ENCODE measurements at regions not wholly inside any gene's neighbourhood (a gene's known extent, or its start where the extent isn't known, plus 50 kb on each side); places are given as distances from the start of the nearest gene placed in this dataset.

DNA sequence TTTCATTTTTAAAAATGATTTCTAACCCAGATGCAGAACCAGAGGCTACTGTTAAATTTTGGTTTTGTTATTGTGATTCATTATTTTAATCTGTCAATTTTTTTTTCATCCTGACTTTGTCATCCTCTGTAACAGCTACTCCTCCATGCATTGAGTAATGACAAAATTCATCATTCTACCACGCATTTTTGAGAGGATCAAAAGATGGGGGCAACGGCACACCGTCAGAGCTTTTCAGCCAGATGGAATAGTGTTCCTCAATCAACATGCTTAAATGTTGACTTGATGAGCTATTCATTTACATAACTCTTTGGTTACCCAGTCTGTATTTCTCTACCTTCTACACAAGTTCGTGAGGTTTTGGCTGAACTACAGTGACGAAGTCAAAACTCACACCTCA is 486.3 kb downstream of the EFNB2 start:
- DNase-seq (no peak), ATAC-seq (no peak)
- no peaks in the 10 kb centered on the region for H3K79me2 ChIP-seq (ENCODE audit: low read length)
- no peak overlapping the region for H2AFZ ChIP-seq (ENCODE audit: low read length)
- no peaks in the 10 kb centered on the region for H3K36me3 ChIP-seq (ENCODE audit: low read depth, low read length)
- BruUV-seq (replicated peaks), result no TSS peak
- no peaks in the 10 kb centered on the region for H3K9me3 ChIP-seq (ENCODE audit: low read length)
- H3K9me2 ChIP-seq (replicated peaks; ENCODE audit: low read length), result no peaks in the 10 kb centered on the region
- ChIA-PET POLR2A (ENCODE audit: unreplicated experiment) (no interaction called here), CTCF (no interaction called here)
- no peaks in the 10 kb centered on the region for H4K20me1 ChIP-seq (ENCODE audit: low read length)
- H3F3A ChIP-seq (ENCODE audit: low read length, unreplicated experiment), result no peaks in the 10 kb centered on the region
- H3K27ac ChIP-seq (ENCODE audit: low read length), result no peak overlapping the region
- TF ChIP-seq EZH2 (IDR thresholded peaks at IDR 0.05; ENCODE audit: low read length, unreplicated experiment) (no peak), EZH2phosphoT487 (IDR thresholded peaks at IDR 0.05; ENCODE audit: borderline replicate concordance, low read length) (no peak), CTCF (conservative IDR thresholded peaks at IDR 0.05; ENCODE audit: low read depth, low read length) (no peak)
- H3K4me3 ChIP-seq (ENCODE audit: low read length), result no peak overlapping the region
- H3K4me1 ChIP-seq (ENCODE audit: insufficient read depth, low read length), result no peaks in the 10 kb centered on the region
- intact Hi-C loops (cut with micrococcal nuclease), result no loop called here
- no peak overlapping the region for H3K9ac ChIP-seq (ENCODE audit: low read length)
- no peaks in the 10 kb centered on the region for H3K27me3 ChIP-seq (ENCODE audit: low read length)
- H3K4me2 ChIP-seq (ENCODE audit: low read length), result no peak overlapping the region

- BruUV-seq (replicated peaks), result no TSS peak
- Histone ChIP-seq H3K27me3 (ENCODE audit: low read length) (no peaks in the 10 kb centered on the region), H3F3A (ENCODE audit: low read length, unreplicated experiment) (no peaks in the 10 kb centered on the region), H3K4me2 (ENCODE audit: low read length) (no peak overlapping the region), H3K79me2 (ENCODE audit: low read length) (no peaks in the 10 kb centered on the region), H3K4me3 (ENCODE audit: low read length) (no peak overlapping the region), H3K4me1 (ENCODE audit: insufficient read depth, low read length) (no peaks in the 10 kb centered on the region), H4K20me1 (ENCODE audit: low read length) (no peaks in the 10 kb centered on the region), H3K9me3 (ENCODE audit: low read length) (no peaks in the 10 kb centered on the region), H2AFZ (ENCODE audit: low read length) (no peak overlapping the region), H3K9ac (ENCODE audit: low read length) (no peak overlapping the region), H3K9me2 (replicated peaks; ENCODE audit: low read length) (no peaks in the 10 kb centered on the region), H3K36me3 (ENCODE audit: low read depth, low read length) (no peaks in the 10 kb centered on the region), H3K27ac (ENCODE audit: low read length) (no peak overlapping the region)
- ATAC-seq, result no peak
- DNase-seq, result no peak
- POLR2A ChIA-PET (ENCODE audit: unreplicated experiment), result no interaction called here
- TF ChIP-seq EZH2 (IDR thresholded peaks at IDR 0.05; ENCODE audit: low read length, unreplicated experiment) (no peak), CTCF (conservative IDR thresholded peaks at IDR 0.05; ENCODE audit: low read depth, low read length) (no peak), EZH2phosphoT487 (IDR thresholded peaks at IDR 0.05; ENCODE audit: borderline replicate concordance, low read length) (no peak)
- CTCF ChIA-PET, result no interaction called here
- intact Hi-C loops (cut with micrococcal nuclease), result no loop called here
Observed at GRCh38 chr13:106048386-106048785, 487.1 kb downstream of the EFNB2 start.

DNA sequence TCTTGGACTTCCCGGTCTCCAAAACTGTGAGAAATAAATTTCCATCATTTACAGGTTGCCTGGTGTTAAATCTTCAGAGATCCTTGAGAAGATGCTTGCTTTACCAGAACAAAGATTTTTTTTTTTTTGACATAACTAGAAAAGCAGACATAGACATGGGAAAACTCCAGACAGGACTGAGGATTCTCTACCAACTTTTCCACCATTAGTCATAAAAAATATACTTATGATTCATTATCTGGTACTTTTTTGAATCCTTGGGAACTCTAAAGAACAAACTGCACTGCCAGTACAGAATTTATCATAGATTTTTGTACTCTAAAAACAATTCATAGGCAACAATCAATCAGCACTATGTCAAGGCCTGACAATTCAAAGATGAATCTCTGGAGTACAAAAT is 487.6 kb downstream of the EFNB2 start:
- no peaks in the 10 kb centered on the region for H3F3A ChIP-seq (ENCODE audit: low read length, unreplicated experiment)
- H3K79me2 ChIP-seq (ENCODE audit: low read length), result no peaks in the 10 kb centered on the region
- CTCF ChIA-PET, result no interaction called here
- no peak overlapping the region for H3K27ac ChIP-seq (ENCODE audit: low read length)
- no peaks in the 10 kb centered on the region for H3K27me3 ChIP-seq (ENCODE audit: low read length)
- no peaks in the 10 kb centered on the region for H3K36me3 ChIP-seq (ENCODE audit: low read depth, low read length)
- H3K9me2 ChIP-seq (replicated peaks; ENCODE audit: low read length), result no peaks in the 10 kb centered on the region
- BruUV-seq (replicated peaks), result no TSS peak
- DNase-seq (no peak), ATAC-seq (no peak)
- H3K4me3 ChIP-seq (ENCODE audit: low read length), result no peak overlapping the region
- no peak overlapping the region for H2AFZ ChIP-seq (ENCODE audit: low read length)
- H3K9me3 ChIP-seq (ENCODE audit: low read length), result no peaks in the 10 kb centered on the region
- no peak for TF ChIP-seq EZH2 (IDR thresholded peaks at IDR 0.05; ENCODE audit: low read length, unreplicated experiment)
- TF ChIP-seq EZH2phosphoT487 (IDR thresholded peaks at IDR 0.05; ENCODE audit: borderline replicate concordance, low read length), result no peak
- TF ChIP-seq CTCF (conservative IDR thresholded peaks at IDR 0.05; ENCODE audit: low read depth, low read length), result no peak
- POLR2A ChIA-PET (ENCODE audit: unreplicated experiment), result no interaction called here
- H3K4me1 ChIP-seq (ENCODE audit: insufficient read depth, low read length), result no peaks in the 10 kb centered on the region
- intact Hi-C loops (cut with micrococcal nuclease), result no loop called here
- H3K9ac ChIP-seq (ENCODE audit: low read length), result no peak overlapping the region
- no peak overlapping the region for H3K4me2 ChIP-seq (ENCODE audit: low read length)
- H4K20me1 ChIP-seq (ENCODE audit: low read length), result no peaks in the 10 kb centered on the region
